H9 (cell line): ENCODE measurements at regions not wholly inside any gene's neighbourhood (a gene's known extent, or its start where the extent isn't known, plus 50 kb on each side); places are given as distances from the start of the nearest gene placed in this dataset.

ENCODE experiments used
- DNase-seq: peaks from one replicate; pipeline ENCODE4 v3.0.0-alpha.2; 2017
- H2AFZ ChIP-seq: one replicate; pipeline ENCODE4 v1.6.1; 2013; ENCODE audit warnings: mild to moderate bottlenecking, low read length, control low read depth, moderate library complexity
- H2AK5ac ChIP-seq: 2 replicates; pipeline ENCODE4 v1.6.1; 2013; ENCODE audit warnings: low read length, control low read depth, mixed read lengths; ENCODE audit not compliant: insufficient read length
- H2BK120ac ChIP-seq: one replicate; pipeline ENCODE4 v1.6.1; 2013; ENCODE audit warnings: low read depth, mild to moderate bottlenecking, low read length, control low read depth, inconsistent platforms; ENCODE audit not compliant: poor library complexity, severe bottlenecking
- H2BK12ac ChIP-seq: 2 replicates; pipeline ENCODE4 v1.6.1; 2013; ENCODE audit warnings: low read length, control low read depth, mixed read lengths, low read depth; ENCODE audit not compliant: insufficient read length
- H2BK15ac ChIP-seq: 2 replicates; pipeline ENCODE4 v1.6.1; 2013; ENCODE audit warnings: low read depth, low read length, control low read depth
- H2BK20ac ChIP-seq: one replicate; pipeline ENCODE4 v1.6.1; 2013; ENCODE audit warnings: low read depth, mild to moderate bottlenecking, low read length, control low read depth, inconsistent platforms; ENCODE audit not compliant: poor library complexity, severe bottlenecking
- H2BK5ac ChIP-seq: 2 replicates; pipeline ENCODE4 v1.6.1; 2013; ENCODE audit warnings: low read length, control low read depth, mixed read lengths; ENCODE audit not compliant: insufficient read length
- H3K14ac ChIP-seq: 2 replicates; pipeline ENCODE4 v1.6.1; 2013; ENCODE audit warnings: low read length, control low read depth; ENCODE audit not compliant: insufficient read depth
- H3K18ac ChIP-seq: 2 replicates; pipeline ENCODE4 v1.6.1; 2013; ENCODE audit warnings: low read depth, mild to moderate bottlenecking, mixed read lengths, low read length, control low read depth; ENCODE audit not compliant: insufficient read length
- H3K23ac ChIP-seq: 2 replicates; pipeline ENCODE4 v1.6.1; 2013; ENCODE audit warnings: low read length, control low read depth, mixed read lengths, low read depth; ENCODE audit not compliant: insufficient read length
- H3K23me2 ChIP-seq: 2 replicates; pipeline ENCODE4 v1.6.1; 2013; ENCODE audit warnings: low read depth, mild to moderate bottlenecking, mixed read lengths, low read length, control low read depth; ENCODE audit not compliant: insufficient read length, poor library complexity, severe bottlenecking
- H3K27ac ChIP-seq: 2 replicates; pipeline ENCODE4 v1.5.1; 2013; ENCODE audit warnings: low read length, control low read depth, mixed read lengths, low read depth; ENCODE audit not compliant: insufficient read length
- H3K27me3 ChIP-seq: 2 replicates; pipeline ENCODE4 v1.6.1; 2013; ENCODE audit warnings: low read length, control low read depth, inconsistent platforms; ENCODE audit not compliant: insufficient read depth
- H3K4ac ChIP-seq: 2 replicates; pipeline ENCODE4 v1.6.1; 2013; ENCODE audit warnings: low read depth, mild to moderate bottlenecking, control low read depth, inconsistent platforms, low read length, moderate library complexity
- H3K4me1 ChIP-seq: 2 replicates; pipeline ENCODE4 v1.6.1; 2013; ENCODE audit warnings: low read length, control low read depth, inconsistent platforms; ENCODE audit not compliant: insufficient read depth
- H3K4me2 ChIP-seq: 2 replicates; pipeline ENCODE4 v1.6.1; 2013; ENCODE audit warnings: low read length, control low read depth, mixed read lengths; ENCODE audit not compliant: insufficient read length, insufficient read depth
- H3K56ac ChIP-seq: 2 replicates; pipeline ENCODE4 v1.6.1; 2013; ENCODE audit warnings: low read depth, mild to moderate bottlenecking, mixed read lengths, low read length, control low read depth; ENCODE audit not compliant: insufficient read length
- H3K79me1 ChIP-seq: 2 replicates; pipeline ENCODE4 v1.6.1; 2013; ENCODE audit warnings: low read depth, mild to moderate bottlenecking, moderate library complexity, low read length, control low read depth, inconsistent platforms; ENCODE audit not compliant: insufficient read depth, poor library complexity, severe bottlenecking
- H3K79me2 ChIP-seq: 2 replicates; pipeline ENCODE4 v1.6.1; 2013; ENCODE audit warnings: low read length, control low read depth, inconsistent platforms; ENCODE audit not compliant: insufficient read depth
- H3K9ac ChIP-seq: 2 replicates; pipeline ENCODE4 v1.6.1; 2013; ENCODE audit warnings: low read length, control low read depth, mixed read lengths; ENCODE audit not compliant: insufficient read length; ENCODE audit errors: extremely low read depth
- H3K9me3 ChIP-seq: one replicate; pipeline ENCODE4 v1.6.1; 2013; ENCODE audit warnings: low read depth, low read length, inconsistent platforms; ENCODE audit not compliant: control insufficient read depth
- H3T11ph ChIP-seq: one replicate; pipeline ENCODE4 v1.6.1; 2013; ENCODE audit warnings: mild to moderate bottlenecking, low read length, control low read depth, inconsistent platforms
- H4K20me1 ChIP-seq: one replicate; pipeline ENCODE4 v1.6.1; 2013; ENCODE audit not compliant: control insufficient read depth, insufficient read length, insufficient read depth
- H4K5ac ChIP-seq: 2 replicates; pipeline ENCODE4 v1.6.1; 2013; ENCODE audit warnings: low read depth, mild to moderate bottlenecking, mixed read lengths, low read length, control low read depth; ENCODE audit not compliant: insufficient read length
- H4K8ac ChIP-seq: replicated peaks from 2 replicates; pipeline ENCODE4 v1.6.1; 2013; ENCODE audit warnings: low read length, control low read depth, mixed read lengths, low read depth; ENCODE audit not compliant: insufficient read length
- H4K91ac ChIP-seq: 2 replicates; pipeline ENCODE4 v1.6.1; 2013; ENCODE audit warnings: low read depth, mild to moderate bottlenecking, moderate library complexity, mixed read lengths, low read length, control low read depth; ENCODE audit not compliant: insufficient read length
- H3K27ac Mint-ChIP-seq, 3 experiments: 2 replicates in 2 of 3; 3 replicates in 1 of 3; pipeline ENCODE4 v1.8.0; 2020 to 2021; ENCODE audit warnings: mixed read lengths in 3 of 3, mild to moderate bottlenecking in 1 of 3, moderate library complexity in 1 of 3
- H3K27me3 Mint-ChIP-seq: 2 replicates; pipeline ENCODE4 v1.8.0; 2021; ENCODE audit warnings: low read depth, mild to moderate bottlenecking, moderate library complexity, mixed read lengths
- H3K36me3 Mint-ChIP-seq, 3 experiments: 2 replicates in 2 of 3; 3 replicates in 1 of 3; pipeline ENCODE4 v1.8.0; 2020 to 2021; ENCODE audit warnings: low read depth in 3 of 3, mixed read lengths in 3 of 3; ENCODE audit not compliant: insufficient read depth in 1 of 3
- H3K4me1 Mint-ChIP-seq, 2 experiments: 2 replicates each; pipeline ENCODE4 v1.8.0; 2020; ENCODE audit warnings: mixed read lengths in 2 of 2
- H3K4me3 Mint-ChIP-seq, 2 experiments: 2 replicates in 1 of 2; 3 replicates in 1 of 2; pipeline ENCODE4 v1.8.0; 2020 to 2021; ENCODE audit warnings: mild to moderate bottlenecking in 2 of 2, mixed read lengths in 2 of 2, moderate library complexity in 1 of 2
- H3K9me3 Mint-ChIP-seq, 2 experiments: 2 replicates in 1 of 2; 3 replicates in 1 of 2; pipeline ENCODE4 v1.8.0; 2020; ENCODE audit warnings: mild to moderate bottlenecking in 2 of 2, mixed read lengths in 2 of 2, moderate library complexity in 1 of 2
- CTCF ChIP-seq: fragments of 200-600 bp; sonication (generic); conservative IDR thresholded peaks from 3 replicates; pipeline ENCODE4 v1.8.0; 2021; ENCODE audit warnings: antibody characterized with exemption, mild to moderate bottlenecking
- WGBS: extraction: QIAGEN DNeasy Blood & Tissue Kit; methylation state at CpG from one replicate; pipeline ENCODE4 v1.1.7; 2013; ENCODE audit warnings: missing lambda C conversion rate, low lambda C conversion rate, mixed read lengths; ENCODE audit not compliant: insufficient read length; ENCODE audit errors: extremely low coverage; 5-methylcytosine and 5-hydroxymethylcytosine counted together

- Histone ChIP-seq H3K27ac (no peak overlapping the region), H4K5ac (no peak overlapping the region), H3K56ac (no peak overlapping the region), H4K91ac (no peak overlapping the region), H3K4me1 (no peaks in the 10 kb centered on the region), H3K23me2 (no peaks in the 10 kb centered on the region), H3K9ac (no peak overlapping the region), H2AFZ (no peak overlapping the region), H3K79me2 (no peaks in the 10 kb centered on the region), H4K20me1 (no peaks in the 10 kb centered on the region), H2BK12ac (no peak overlapping the region), H4K8ac (no peak overlapping the region), H3K9me3 (no peaks in the 10 kb centered on the region), H2BK5ac (no peak overlapping the region), H3K4me2 (no peak overlapping the region), H2AK5ac (no peak overlapping the region), H3K14ac (no peak overlapping the region), H2BK20ac (no peak overlapping the region), H3K27me3 (no peaks in the 10 kb centered on the region), H2BK15ac (no peak overlapping the region), H3K23ac (no peak overlapping the region), H3K79me1 (no peaks in the 10 kb centered on the region), H2BK120ac (no peak overlapping the region), H3T11ph (no peak overlapping the region), H3K4ac (no peak overlapping the region), H3K18ac (no peak overlapping the region)
- TF ChIP-seq CTCF: no peak
- Mint-ChIP-seq H3K4me3 (no peak overlapping the region), H3K9me3 (no peaks in the 10 kb centered on the region; a peak in 1 of 5 replicates), H3K4me1 (no peaks in the 10 kb centered on the region), H3K36me3 (peaks cover 0 to 6% (median 0%) of the 10 kb centered on the region in 3 experiments; a peak in 1 of 7 replicates), H3K27ac (no peak overlapping the region), H3K27me3 (peaks cover 3% of the 10 kb centered on the region; the same call in 1 of the 2 replicates)
- no CpG with 5 or more reads among the region's 3 CpGs for WGBS
- no peak for DNase-seq
Observed at GRCh38 chr14:34067587-34067986, 116.7 kb upstream of the EGLN3 start.
